K562 (cell line): ENCODE measurements at regions not wholly inside any gene's neighbourhood (a gene's known extent, or its start where the extent isn't known, plus 50 kb on each side); places are given as distances from the start of the nearest gene placed in this dataset.

Source experiments
- ATAC-seq: fragments of 200-7000 bp; cut with Tn5 transposase; 3 replicates; pipeline ENCODE4 v1.9.1; 2020; ENCODE audit warnings: moderate library complexity
- BruUV-seq: library from RNA; stranded (reverse); fragments of 400-500 nt; replicated peaks from 2 replicates; lab custom pipeline; 2021; lab: Mats Ljungman, UMichigan
- CTCF ChIA-PET: fragments of 300-600 bp; formaldehyde crosslinking; extraction: SDS; loops from one replicate; lab custom pipeline; 2021; ENCODE audit warnings: low intra/inter-chr PET ratio; lab: Yijun Ruan, JAX
- POLR2A ChIA-PET: fragments of 300-600, 350-650 bp; sonication (Branson Sonifier 250); formaldehyde crosslinking; extraction: SDS; loops from one replicate; lab custom pipeline; 2021; ENCODE audit warnings: antibody characterized with exemption, inconsistent platforms; lab: Yijun Ruan, JAX
- DNase-seq, 4 experiments: peaks; one replicate each; pipeline versions ENCODE4 v3.0.0 to v3.0.0-alpha.2; 2011 to 2018; ENCODE audit warnings: low spot score in 3 of 4, mixed read lengths in 3 of 4; ENCODE audit errors: extremely low read depth in 1 of 4
- FAIRE-seq: peaks from 2 replicates; lab custom pipeline; 2011; peaks lifted over from hg19 to GRCh38; lab: Jason Lieb, UNC
- H2AFZ ChIP-seq: 2 replicates; pipeline ENCODE4 v1.6.0; 2011; ENCODE audit warnings: low read depth, low read length, control low read depth, inconsistent platforms
- H3K27ac ChIP-seq: fragments of 200-600 bp; 3 replicates; pipeline ENCODE4 v1.8.0; 2011; ENCODE audit warnings: low read depth, mild to moderate bottlenecking, control low read depth, inconsistent platforms, low read length, moderate library complexity, mixed read lengths; ENCODE audit errors: extremely low read depth
- H3K27me3 ChIP-seq, 2 experiments: fragments of 300-600 bp in 1 of 2; 2 replicates in 1 of 2; 3 replicates in 1 of 2; pipeline versions ENCODE4 v1.6.0 to v1.8.0; 2011; ENCODE audit warnings: inconsistent platforms in 2 of 2, low read length in 2 of 2, mild to moderate bottlenecking in 1 of 2, mixed read lengths in 1 of 2, moderate library complexity in 1 of 2; ENCODE audit not compliant: control insufficient read depth in 2 of 2, insufficient read depth in 2 of 2
- H3K36me3 ChIP-seq: fragments of 300-600 bp; 3 replicates; pipeline ENCODE4 v1.8.0; 2011; ENCODE audit warnings: mild to moderate bottlenecking, low read length, inconsistent platforms; ENCODE audit not compliant: control insufficient read depth, insufficient read depth
- H3K4me1 ChIP-seq, 2 experiments: fragments of 200-600 bp in 1 of 2; replicated peaks in 1 of 2; 2 replicates in 1 of 2; 3 replicates in 1 of 2; pipeline versions ENCODE4 v1.5.1 to v1.8.0; 2011; ENCODE audit warnings: inconsistent platforms in 2 of 2, low read length in 2 of 2, mild to moderate bottlenecking in 1 of 2, mixed read lengths in 1 of 2, moderate library complexity in 1 of 2; ENCODE audit not compliant: control insufficient read depth in 2 of 2, insufficient read depth in 2 of 2
- H3K4me2 ChIP-seq: 2 replicates; pipeline ENCODE4 v1.6.1; 2011; ENCODE audit warnings: low read length, control low read depth, inconsistent platforms, mixed read lengths; ENCODE audit not compliant: insufficient read depth
- H3K4me3 ChIP-seq: fragments of 200-600 bp; sonication (generic), shearing (Covaris generic); 2 replicates; pipeline ENCODE4 v1.5.1; 2016; ENCODE audit warnings: control low read depth, inconsistent platforms
- H3K79me2 ChIP-seq: fragments of 200-600 bp; 3 replicates; pipeline ENCODE4 v1.8.0; 2011; ENCODE audit warnings: low read length, inconsistent platforms; ENCODE audit not compliant: control insufficient read depth, insufficient read depth
- H3K9ac ChIP-seq, 2 experiments: 2 replicates each; pipeline versions ENCODE4 v1.6.0 to v1.6.1; 2011; ENCODE audit warnings: low read depth in 2 of 2, low read length in 2 of 2, control low read depth in 1 of 2, inconsistent platforms in 1 of 2, mild to moderate bottlenecking in 1 of 2, mixed read lengths in 1 of 2; ENCODE audit not compliant: insufficient read depth in 1 of 2
- H3K9me1 ChIP-seq: one replicate; pipeline ENCODE4 v1.6.0; 2011; ENCODE audit warnings: inconsistent platforms, mild to moderate bottlenecking, low read length, moderate library complexity; ENCODE audit not compliant: control insufficient read depth, insufficient read depth
- H3K9me3 ChIP-seq: replicated peaks from 2 replicates; pipeline ENCODE4 v1.5.1; 2011; ENCODE audit warnings: low read depth, low read length, inconsistent platforms; ENCODE audit not compliant: control insufficient read depth, insufficient read depth
- H4K20me1 ChIP-seq: replicated peaks from 2 replicates; pipeline ENCODE4 v1.6.1; 2011; ENCODE audit warnings: low read length, inconsistent platforms, mixed read lengths; ENCODE audit not compliant: control insufficient read depth, insufficient read depth
- COPS2 ChIP-seq: fragments of 450-650 bp; conservative IDR thresholded peaks from 2 replicates; pipeline ENCODE4 v1.6.1; 2016; ENCODE audit warnings: mild to moderate bottlenecking, moderate library complexity
- DMBX1 ChIP-seq: fragments of 250-450 bp; sonication (Bioruptor Pico); IDR thresholded peaks from 2 replicates; pipeline ENCODE4 v1.8.0; 2022; ENCODE audit warnings: inconsistent platforms, mild to moderate bottlenecking, moderate library complexity, borderline replicate concordance
- POLR2AphosphoS2 ChIP-seq: IDR thresholded peaks from 2 replicates; pipeline ENCODE4 v1.6.1; 2012; ENCODE audit warnings: low read length, improper control_type of control experiment
- PTRF ChIP-seq: fragments of 450-650 bp; IDR thresholded peaks from 2 replicates; pipeline ENCODE4 v1.6.1; 2016; ENCODE audit warnings: mild to moderate bottlenecking, missing genetic modification characterization, missing compliant biosample characterization
- TAF9B ChIP-seq: fragments of 450-650 bp; IDR thresholded peaks from 2 replicates; pipeline ENCODE4 v1.6.1; 2018; ENCODE audit warnings: mild to moderate bottlenecking; ENCODE audit not compliant: partially characterized antibody
- WGBS: fragments of 100-300 bp; shearing (Covaris generic); methylation state at CpG from one replicate; pipeline ENCODE4 v1.1.6; 2016; ENCODE audit warnings: low coverage, mixed read lengths; ENCODE audit not compliant: insufficient coverage; ENCODE audit errors: missing lambda C conversion rate; 5-methylcytosine and 5-hydroxymethylcytosine counted together
- in situ Hi-C: fragments of 300-500 bp; cut with MboI; formaldehyde crosslinking; loops from 4 replicates; pipeline ENCODE4 v1.15.0; 2018; ENCODE audit warnings: inconsistent platforms, mixed read lengths
- intact Hi-C: fragments of 100-400 bp; cut with micrococcal nuclease; formaldehyde crosslinking; loops from 2 replicates; pipeline ENCODE4 v1.14.2; 2022
- TF ChIP-seq, protein P1 (sequence below): fragments of 450-650 bp; formaldehyde crosslinking; IDR thresholded peaks from 2 replicates; pipeline ENCODE4 v1.4.0; 2020; ENCODE audit warnings: mild to moderate bottlenecking
- TF ChIP-seq, protein P2 (sequence below): sonication (generic); formaldehyde crosslinking; IDR thresholded peaks from 2 replicates; pipeline ENCODE4 v1.8.0; 2023; ENCODE audit warnings: mild to moderate bottlenecking, missing genetic modification reagents
- TF ChIP-seq, protein P3 (sequence below): fragments of 250-450 bp; sonication (Bioruptor Pico); IDR thresholded peaks from 2 replicates; pipeline ENCODE4 v1.5.1; 2021; ENCODE audit warnings: mild to moderate bottlenecking
- TF ChIP-seq, protein P4 (sequence below): fragments of 200-800 bp; sonication (Bioruptor generic); IDR thresholded peaks from 2 replicates; pipeline ENCODE4 v1.6.1; 2016; ENCODE audit warnings: missing genetic modification characterization, missing compliant biosample characterization

GRCh38 chr18:10321576-10321975 is 132.9 kb upstream of the APCDD1 start:
- Histone ChIP-seq H3K36me3 (no peaks in the 10 kb centered on the region), H3K27me3 (peaks cover 4 to 9% of the 10 kb centered on the region in 2 experiments; a peak in 3 of 5 replicates), H2AFZ (no peak overlapping the region), H3K9me1 (no peaks in the 10 kb centered on the region), H3K9me3 (no peaks in the 10 kb centered on the region), H3K9ac (no peak overlapping the region), H3K27ac (no peak overlapping the region), H3K79me2 (no peaks in the 10 kb centered on the region), H3K4me3 (no peak overlapping the region), H3K4me1 (no peaks in the 10 kb centered on the region), H4K20me1 (no peaks in the 10 kb centered on the region), H3K4me2 (no peak overlapping the region)
- intact Hi-C loops: no loop called here
- WGBS: 3% methylated on average over 2 of the region's 2 CpGs
- DNase-seq (no peak), FAIRE-seq (no peak), ATAC-seq (no peak)
- ChIA-PET POLR2A (interaction anchor here (0.8 to 1.6 kb wide), 3 partner anchors 14 to 45 kb away, joined by 3 read pairs; no protein-coding TSS in a partner anchor), CTCF (no interaction called here)
- in situ Hi-C loops: no loop called here
- BruUV-seq: no TSS peak
- TF ChIP-seq, protein P1, sequence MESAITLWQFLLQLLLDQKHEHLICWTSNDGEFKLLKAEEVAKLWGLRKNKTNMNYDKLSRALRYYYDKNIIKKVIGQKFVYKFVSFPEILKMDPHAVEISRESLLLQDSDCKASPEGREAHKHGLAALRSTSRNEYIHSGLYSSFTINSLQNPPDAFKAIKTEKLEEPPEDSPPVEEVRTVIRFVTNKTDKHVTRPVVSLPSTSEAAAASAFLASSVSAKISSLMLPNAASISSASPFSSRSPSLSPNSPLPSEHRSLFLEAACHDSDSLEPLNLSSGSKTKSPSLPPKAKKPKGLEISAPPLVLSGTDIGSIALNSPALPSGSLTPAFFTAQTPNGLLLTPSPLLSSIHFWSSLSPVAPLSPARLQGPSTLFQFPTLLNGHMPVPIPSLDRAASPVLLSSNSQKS: no peak
- TF ChIP-seq PTRF (tag) (no peak), DMBX1 (CRISPR knock-in tag) (no peak), COPS2 (no peak), TAF9B (no peak), POLR2AphosphoS2 (no peak)
- TF ChIP-seq, protein P2, sequence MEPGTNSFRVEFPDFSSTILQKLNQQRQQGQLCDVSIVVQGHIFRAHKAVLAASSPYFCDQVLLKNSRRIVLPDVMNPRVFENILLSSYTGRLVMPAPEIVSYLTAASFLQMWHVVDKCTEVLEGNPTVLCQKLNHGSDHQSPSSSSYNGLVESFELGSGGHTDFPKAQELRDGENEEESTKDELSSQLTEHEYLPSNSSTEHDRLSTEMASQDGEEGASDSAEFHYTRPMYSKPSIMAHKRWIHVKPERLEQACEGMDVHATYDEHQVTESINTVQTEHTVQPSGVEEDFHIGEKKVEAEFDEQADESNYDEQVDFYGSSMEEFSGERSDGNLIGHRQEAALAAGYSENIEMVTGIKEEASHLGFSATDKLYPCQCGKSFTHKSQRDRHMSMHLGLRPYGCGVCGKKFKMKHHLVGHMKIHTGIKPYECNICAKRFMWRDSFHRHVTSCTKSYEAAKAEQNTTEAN (CRISPR knock-in tag): no peak
- TF ChIP-seq, protein P3, sequence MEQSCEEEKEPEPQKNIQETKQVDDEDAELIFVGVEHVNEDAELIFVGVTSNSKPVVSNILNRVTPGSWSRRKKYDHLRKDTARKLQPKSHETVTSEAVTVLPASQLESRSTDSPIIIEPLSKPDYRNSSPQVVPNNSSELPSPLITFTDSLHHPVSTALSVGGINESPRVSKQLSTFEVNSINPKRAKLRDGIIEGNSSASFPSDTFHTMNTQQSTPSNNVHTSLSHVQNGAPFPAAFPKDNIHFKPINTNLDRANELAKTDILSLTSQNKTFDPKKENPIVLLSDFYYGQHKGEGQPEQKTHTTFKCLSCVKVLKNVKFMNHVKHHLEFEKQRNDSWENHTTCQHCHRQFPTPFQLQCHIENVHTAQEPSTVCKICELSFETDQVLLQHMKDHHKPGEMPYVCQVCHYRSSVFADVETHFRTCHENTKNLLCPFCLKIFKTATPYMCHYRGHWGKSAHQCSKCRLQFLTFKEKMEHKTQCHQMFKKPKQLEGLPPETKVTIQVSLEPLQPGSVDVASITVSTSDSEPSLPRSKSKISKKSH: no peak
- TF ChIP-seq, protein P4, sequence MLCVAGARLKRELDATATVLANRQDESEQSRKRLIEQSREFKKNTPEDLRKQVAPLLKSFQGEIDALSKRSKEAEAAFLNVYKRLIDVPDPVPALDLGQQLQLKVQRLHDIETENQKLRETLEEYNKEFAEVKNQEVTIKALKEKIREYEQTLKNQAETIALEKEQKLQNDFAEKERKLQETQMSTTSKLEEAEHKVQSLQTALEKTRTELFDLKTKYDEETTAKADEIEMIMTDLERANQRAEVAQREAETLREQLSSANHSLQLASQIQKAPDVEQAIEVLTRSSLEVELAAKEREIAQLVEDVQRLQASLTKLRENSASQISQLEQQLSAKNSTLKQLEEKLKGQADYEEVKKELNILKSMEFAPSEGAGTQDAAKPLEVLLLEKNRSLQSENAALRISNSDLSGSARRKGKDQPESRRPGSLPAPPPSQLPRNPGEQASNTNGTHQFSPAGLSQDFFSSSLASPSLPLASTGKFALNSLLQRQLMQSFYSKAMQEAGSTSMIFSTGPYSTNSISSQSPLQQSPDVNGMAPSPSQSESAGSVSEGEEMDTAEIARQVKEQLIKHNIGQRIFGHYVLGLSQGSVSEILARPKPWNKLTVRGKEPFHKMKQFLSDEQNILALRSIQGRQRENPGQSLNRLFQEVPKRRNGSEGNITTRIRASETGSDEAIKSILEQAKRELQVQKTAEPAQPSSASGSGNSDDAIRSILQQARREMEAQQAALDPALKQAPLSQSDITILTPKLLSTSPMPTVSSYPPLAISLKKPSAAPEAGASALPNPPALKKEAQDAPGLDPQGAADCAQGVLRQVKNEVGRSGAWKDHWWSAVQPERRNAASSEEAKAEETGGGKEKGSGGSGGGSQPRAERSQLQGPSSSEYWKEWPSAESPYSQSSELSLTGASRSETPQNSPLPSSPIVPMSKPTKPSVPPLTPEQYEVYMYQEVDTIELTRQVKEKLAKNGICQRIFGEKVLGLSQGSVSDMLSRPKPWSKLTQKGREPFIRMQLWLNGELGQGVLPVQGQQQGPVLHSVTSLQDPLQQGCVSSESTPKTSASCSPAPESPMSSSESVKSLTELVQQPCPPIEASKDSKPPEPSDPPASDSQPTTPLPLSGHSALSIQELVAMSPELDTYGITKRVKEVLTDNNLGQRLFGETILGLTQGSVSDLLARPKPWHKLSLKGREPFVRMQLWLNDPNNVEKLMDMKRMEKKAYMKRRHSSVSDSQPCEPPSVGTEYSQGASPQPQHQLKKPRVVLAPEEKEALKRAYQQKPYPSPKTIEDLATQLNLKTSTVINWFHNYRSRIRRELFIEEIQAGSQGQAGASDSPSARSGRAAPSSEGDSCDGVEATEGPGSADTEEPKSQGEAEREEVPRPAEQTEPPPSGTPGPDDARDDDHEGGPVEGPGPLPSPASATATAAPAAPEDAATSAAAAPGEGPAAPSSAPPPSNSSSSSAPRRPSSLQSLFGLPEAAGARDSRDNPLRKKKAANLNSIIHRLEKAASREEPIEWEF (CRISPR knock-in tag): no peak
